HCEC 1CT (cell line): ENCODE measurements at regions not wholly inside any gene's neighbourhood (a gene's known extent, or its start where the extent isn't known, plus 50 kb on each side); places are given as distances from the start of the nearest gene placed in this dataset.

Experiments
- DNase-seq: peaks from one replicate; pipeline ENCODE4 v3.0.0-alpha.2; 2017

- DNase-seq: no peak
These were observed 146.8 kb downstream of the ZBTB18 start for GRCh38 chr1:244197851-244198375.

- no peak for DNase-seq
These were observed 148.8 kb downstream of the ZBTB18 start for GRCh38 chr1:244199902-244200301.

GRCh38 chr1:244200596-244200995 lies 149.5 kb downstream of the ZBTB18 start:
- DNase-seq: no peak

GRCh38 chr1:244201750-244202149 lies 150.7 kb downstream of the ZBTB18 start:
- no peak for DNase-seq

GRCh38 chr1:244204004-244204403 lies 152.9 kb downstream of the ZBTB18 start:
- no peak for DNase-seq

- DNase-seq: no peak
These were observed 154.1 kb downstream of the ZBTB18 start for GRCh38 chr1:244205171-244205570.

GRCh38 chr1:244205906-244206305 lies 154.8 kb downstream of the ZBTB18 start:
- no peak for DNase-seq

GRCh38 chr1:244207042-244207934 lies 156.2 kb downstream of the ZBTB18 start:
- DNase-seq: no peak

- peak; percentile 40 for DNase-seq
These were observed 156.8 kb downstream of the ZBTB18 start for GRCh38 chr1:244207935-244208244.

GRCh38 chr1:244209955-244210354 lies 158.9 kb downstream of the ZBTB18 start:
- no peak for DNase-seq

- peak; percentile 28 for DNase-seq
These were observed 159.9 kb downstream of the ZBTB18 start for GRCh38 chr1:244210884-244211558.

- peak; percentile 49 for DNase-seq
These were observed 160.5 kb downstream of the ZBTB18 start for GRCh38 chr1:244211559-244211944.

GRCh38 chr1:244212219-244212618 lies 161.1 kb downstream of the ZBTB18 start:
- DNase-seq: no peak

GRCh38 chr1:244212797-244213475 lies 161.9 kb downstream of the ZBTB18 start:
- DNase-seq: no peak

GRCh38 chr1:244214009-244214967 lies 163.2 kb downstream of the ZBTB18 start:
- DNase-seq: peak; percentile 95

- no peak for DNase-seq
These were observed 165.8 kb downstream of the ZBTB18 start for GRCh38 chr1:244216836-244217235.

- DNase-seq: no peak
These were observed 166.6 kb downstream of the ZBTB18 start for GRCh38 chr1:244217711-244218110.

GRCh38 chr1:244218220-244218619 lies 167.1 kb downstream of the ZBTB18 start:
- no peak for DNase-seq

- no peak for DNase-seq
These were observed 168.1 kb downstream of the ZBTB18 start for GRCh38 chr1:244219149-244219548.

GRCh38 chr1:244219802-244220201 lies 168.7 kb downstream of the ZBTB18 start:
- DNase-seq: no peak

GRCh38 chr1:244220410-244220809 lies 169.3 kb downstream of the ZBTB18 start:
- no peak for DNase-seq

GRCh38 chr1:244221991-244222390 lies 170.9 kb downstream of the ZBTB18 start:
- DNase-seq: no peak
